ENCODE measurements at regions not wholly inside any gene's neighbourhood (a gene's known extent, or its start where the extent isn't known, plus 50 kb on each side); places are given as distances from the start of the nearest gene placed in this dataset.

- TF ChIP-seq POLR2A (IDR thresholded peaks at IDR 0.05), result no peak
- no peak for TF ChIP-seq CTCF (IDR thresholded peaks at IDR 0.05)
These were observed 636.2 kb upstream of the CHAC2 start for GRCh38 chr2:53131416-53131815.

All from lower leg skin (tissue), 3 donors.